ENCODE measurements at regions not wholly inside any gene's neighbourhood (a gene's known extent, or its start where the extent isn't known, plus 50 kb on each side); places are given as distances from the start of the nearest gene placed in this dataset.

DNA sequence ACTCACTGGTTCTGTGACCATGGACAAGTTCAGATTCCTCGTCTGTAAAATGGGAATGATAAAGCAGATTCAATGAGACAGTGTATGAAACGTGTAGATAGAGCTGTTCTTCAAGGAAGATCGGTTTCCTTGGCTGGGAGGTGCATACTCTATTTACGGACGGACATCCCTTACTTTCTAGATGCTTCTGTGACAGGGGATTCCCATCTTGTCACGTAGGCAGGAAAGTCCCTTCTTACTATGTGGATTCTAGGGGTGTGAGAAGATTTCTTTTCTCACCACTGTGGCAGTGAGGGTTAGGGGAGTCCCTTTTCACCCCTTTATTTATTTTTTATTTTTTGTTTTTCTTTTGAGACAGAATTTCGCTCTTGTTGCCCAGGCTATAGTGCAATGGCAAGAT, 180.9 kb upstream of the TBL1XR1 start:
- no peak for TF ChIP-seq ZFX (IDR thresholded peaks at IDR 0.05)
- TF ChIP-seq, protein P1, sequence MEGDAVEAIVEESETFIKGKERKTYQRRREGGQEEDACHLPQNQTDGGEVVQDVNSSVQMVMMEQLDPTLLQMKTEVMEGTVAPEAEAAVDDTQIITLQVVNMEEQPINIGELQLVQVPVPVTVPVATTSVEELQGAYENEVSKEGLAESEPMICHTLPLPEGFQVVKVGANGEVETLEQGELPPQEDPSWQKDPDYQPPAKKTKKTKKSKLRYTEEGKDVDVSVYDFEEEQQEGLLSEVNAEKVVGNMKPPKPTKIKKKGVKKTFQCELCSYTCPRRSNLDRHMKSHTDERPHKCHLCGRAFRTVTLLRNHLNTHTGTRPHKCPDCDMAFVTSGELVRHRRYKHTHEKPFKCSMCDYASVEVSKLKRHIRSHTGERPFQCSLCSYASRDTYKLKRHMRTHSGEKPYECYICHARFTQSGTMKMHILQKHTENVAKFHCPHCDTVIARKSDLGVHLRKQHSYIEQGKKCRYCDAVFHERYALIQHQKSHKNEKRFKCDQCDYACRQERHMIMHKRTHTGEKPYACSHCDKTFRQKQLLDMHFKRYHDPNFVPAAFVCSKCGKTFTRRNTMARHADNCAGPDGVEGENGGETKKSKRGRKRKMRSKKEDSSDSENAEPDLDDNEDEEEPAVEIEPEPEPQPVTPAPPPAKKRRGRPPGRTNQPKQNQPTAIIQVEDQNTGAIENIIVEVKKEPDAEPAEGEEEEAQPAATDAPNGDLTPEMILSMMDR (conservative IDR thresholded peaks at IDR 0.05): no peak
- peak overlapping the region; percentile 67 for H3K27ac ChIP-seq

DNA sequence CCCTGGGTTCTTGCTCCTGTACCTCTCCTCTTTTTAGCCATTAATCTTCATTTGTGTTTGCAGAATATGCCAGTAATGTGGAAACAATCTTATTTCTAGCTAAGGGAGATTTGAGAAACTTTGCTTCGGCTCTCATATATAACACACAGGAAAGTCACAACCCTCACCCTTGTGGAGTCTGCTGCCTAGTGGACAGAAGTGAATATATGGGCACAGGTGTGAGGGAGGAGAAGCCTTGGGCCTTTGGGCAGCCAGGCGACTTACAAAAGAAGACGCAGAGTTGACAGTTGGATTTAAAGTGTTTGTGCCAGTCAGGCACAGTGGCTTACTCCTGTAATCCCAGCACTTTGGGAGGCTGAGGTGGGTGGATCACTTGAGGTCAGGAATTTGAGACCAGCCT, 181.8 kb upstream of the TBL1XR1 start:
- TF ChIP-seq ZFX (IDR thresholded peaks at IDR 0.05): no peak
- 0 out of 2 replicates have a peak overlapping the region, but pooled peaks have one; percentile 10 for H3K27ac ChIP-seq

DNA sequence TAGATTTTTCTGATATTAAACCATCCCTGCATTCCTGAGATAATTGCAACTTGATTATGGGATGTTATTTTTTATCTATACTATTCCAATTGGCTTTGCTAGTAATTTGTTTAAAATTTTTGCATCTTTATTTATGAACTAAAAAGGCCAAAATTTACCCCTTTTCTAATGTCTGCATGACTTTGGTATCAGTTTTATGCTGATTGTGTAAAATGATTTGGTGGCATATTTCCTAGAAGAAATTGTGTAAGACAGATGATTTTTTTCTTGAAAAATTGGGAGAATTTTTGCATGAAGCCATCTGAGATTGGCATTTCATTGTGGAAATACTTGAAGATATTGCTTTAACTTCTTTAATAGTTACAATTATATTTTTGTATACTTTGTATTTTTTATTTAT, 183.8 kb upstream of the TBL1XR1 start:
- H3K27ac ChIP-seq: no peak overlapping the region
- no peak for TF ChIP-seq ZFX (IDR thresholded peaks at IDR 0.05)
- TF ChIP-seq, protein P1 (conservative IDR thresholded peaks at IDR 0.05): no peak

DNA sequence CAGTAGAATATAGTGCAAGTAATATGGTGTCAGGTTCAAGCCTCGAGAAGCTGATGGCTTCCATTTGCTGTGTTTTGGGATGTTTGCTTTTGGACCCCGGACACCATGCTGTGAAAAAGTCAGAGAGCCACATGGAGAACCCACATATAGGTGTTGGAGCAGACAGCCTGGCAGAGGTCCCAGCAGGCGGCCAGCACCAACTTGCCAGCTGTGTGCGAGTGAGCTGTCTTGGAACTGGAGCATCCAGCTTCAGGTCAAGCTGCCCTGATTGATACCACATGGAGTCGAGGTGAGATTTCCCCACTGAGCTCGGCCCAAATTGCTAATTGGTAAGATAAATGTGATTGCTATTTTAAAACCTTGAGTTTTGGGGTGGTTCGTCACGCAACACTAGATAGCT, 185.7 kb upstream of the TBL1XR1 start:
- no peak overlapping the region for H3K27ac ChIP-seq
- TF ChIP-seq, protein P1 (conservative IDR thresholded peaks at IDR 0.05): no peak
- no peak for TF ChIP-seq ZFX (IDR thresholded peaks at IDR 0.05)

DNA sequence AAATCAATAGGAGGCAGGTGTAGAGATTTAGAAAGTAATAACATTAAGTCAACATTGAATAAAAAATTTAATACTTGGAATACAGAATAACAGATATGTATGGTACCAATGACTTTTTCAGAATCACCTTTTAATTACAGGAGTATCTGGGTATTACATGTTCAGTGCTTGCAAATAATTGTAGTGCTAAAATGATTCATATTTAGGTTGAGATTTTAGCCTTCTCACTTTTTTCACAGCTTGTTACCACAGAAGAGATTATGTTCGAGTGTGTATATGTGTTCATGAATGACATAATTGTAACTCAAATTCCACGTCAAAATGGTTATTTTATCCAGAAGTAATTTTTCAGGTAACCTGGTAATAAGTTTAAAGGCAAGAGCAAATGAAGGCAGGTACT, 187.9 kb upstream of the TBL1XR1 start:
- no peak overlapping the region for H3K27ac ChIP-seq
- no peak for TF ChIP-seq ZFX (IDR thresholded peaks at IDR 0.05)
- TF ChIP-seq, protein P1 (conservative IDR thresholded peaks at IDR 0.05): no peak

DNA sequence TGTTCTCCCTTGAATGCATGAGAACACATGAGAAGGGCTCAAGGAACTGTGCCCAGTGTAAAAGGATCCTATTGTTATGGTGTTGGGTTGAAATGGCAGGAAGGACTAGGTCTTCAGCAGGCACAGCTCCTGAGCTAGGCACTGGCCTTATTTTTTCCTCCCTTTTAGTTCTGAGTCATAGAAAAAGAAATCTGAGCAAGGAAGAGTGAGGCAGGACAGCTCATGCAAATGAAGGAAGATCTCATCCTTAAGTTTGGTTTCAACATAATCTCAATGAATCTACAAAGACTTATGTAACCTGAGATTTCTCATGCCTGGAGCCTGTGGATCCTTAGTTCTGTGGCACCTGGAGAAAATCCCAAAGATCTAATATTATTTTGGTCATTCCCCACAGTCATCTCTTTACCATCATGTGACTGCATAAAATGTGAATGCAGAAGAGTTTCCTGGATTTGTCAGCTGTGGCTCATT, 188.6 kb upstream of the TBL1XR1 start:
- TF ChIP-seq, protein P1 (conservative IDR thresholded peaks at IDR 0.05): no peak
- no peak for TF ChIP-seq ZFX (IDR thresholded peaks at IDR 0.05)
- no peak overlapping the region for H3K27ac ChIP-seq

DNA sequence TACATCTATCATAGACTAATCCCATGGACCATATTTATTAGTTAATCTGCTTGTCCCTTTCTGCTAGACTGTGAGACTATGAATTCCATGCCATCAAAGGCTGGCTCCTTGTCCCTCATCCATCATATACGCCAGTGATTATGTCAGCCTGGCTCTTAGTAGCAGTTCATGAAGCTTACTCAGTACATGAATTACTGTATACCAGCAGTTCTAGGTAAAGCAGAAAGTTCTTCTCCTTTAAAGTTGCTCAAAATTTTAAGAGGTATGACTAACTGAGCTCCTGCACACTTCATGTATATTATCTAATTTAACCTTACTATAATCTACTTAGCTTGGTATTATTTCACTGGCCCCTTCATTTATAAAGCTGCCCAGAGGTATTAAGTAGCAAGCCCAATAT, 190.9 kb upstream of the TBL1XR1 start:
- H3K27ac ChIP-seq: no peak overlapping the region
- TF ChIP-seq ZFX (IDR thresholded peaks at IDR 0.05): no peak
- TF ChIP-seq, protein P1 (conservative IDR thresholded peaks at IDR 0.05): no peak

DNA sequence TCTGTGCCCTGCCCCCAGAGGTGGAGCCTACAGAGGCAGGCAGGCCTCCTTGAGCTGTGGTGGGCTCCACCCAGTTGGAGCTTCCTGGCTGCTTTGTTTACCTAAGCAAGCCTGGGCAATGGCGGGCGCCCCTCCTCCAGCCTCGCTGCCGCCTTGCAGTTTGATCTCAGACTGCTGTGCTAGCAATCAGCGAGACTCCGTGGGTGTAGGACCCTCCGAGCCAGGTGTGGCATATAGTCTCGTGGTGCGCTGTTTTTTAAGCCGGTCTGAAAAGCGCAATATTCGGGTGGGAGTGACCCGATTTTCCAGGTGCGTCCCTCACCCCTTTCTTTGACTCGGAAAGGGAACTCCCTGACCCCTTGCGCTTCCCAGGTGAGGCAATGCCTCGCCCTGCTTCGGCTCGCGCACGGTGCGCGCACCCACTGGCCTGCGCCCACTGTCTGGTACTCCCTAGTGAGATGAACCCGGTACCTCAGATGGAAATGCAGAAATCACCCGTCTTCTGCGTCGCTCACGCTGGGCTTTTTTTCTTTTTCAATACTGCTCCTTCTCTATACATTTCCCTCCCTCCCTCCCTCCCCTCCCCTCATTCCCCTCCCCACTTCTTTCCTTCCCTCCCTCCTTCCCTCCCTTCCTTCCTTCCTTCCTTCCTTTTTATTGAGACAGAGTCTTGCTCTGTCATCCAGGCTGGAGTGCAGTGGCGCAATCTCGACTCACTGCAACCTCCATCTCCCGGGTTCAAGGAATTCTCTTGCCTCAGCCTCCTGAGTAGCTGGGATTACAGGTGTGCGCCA, 197.1 kb upstream of the TBL1XR1 start:
- H3K27ac ChIP-seq: peak overlapping the region; percentile 9; the same call in 1 of the 2 replicates

Measured in C4-2B (cell line).